ENCODE measurements at regions not wholly inside any gene's neighbourhood (a gene's known extent, or its start where the extent isn't known, plus 50 kb on each side); places are given as distances from the start of the nearest gene placed in this dataset.

- no peak for FAIRE-seq
- no peak for DNase-seq (ENCODE audit: low spot score in 2 of 2)
These were observed 50.4 kb downstream of the RTL9 start for GRCh38 chrX:110408949-110409588.

GRCh38 chrX:110409925-110410324 lies 51.3 kb downstream of the RTL9 start:
- no peak for DNase-seq (ENCODE audit: low spot score in 2 of 2)
- FAIRE-seq = no peak

- no peak for DNase-seq (ENCODE audit: low spot score in 2 of 2)
- FAIRE-seq = no peak
These were observed 52.0 kb downstream of the RTL9 start for GRCh38 chrX:110410603-110411002.

GRCh38 chrX:110412971-110413726 lies 54.5 kb downstream of the RTL9 start:
- no peak for FAIRE-seq
- DNase-seq (ENCODE audit: low spot score in 2 of 2) = peak; percentile 11 to 33

GRCh38 chrX:110413727-110414124 lies 55.1 kb downstream of the RTL9 start:
- FAIRE-seq = no peak

GRCh38 chrX:110414273-110414672 lies 55.6 kb downstream of the RTL9 start:
- FAIRE-seq (no peak), DNase-seq (ENCODE audit: low spot score in 2 of 2) (no peak)

More at GRCh38 chrX:110413727-110414124, 55.1 kb downstream of the RTL9 start:
- DNase-seq (ENCODE audit: low spot score in 2 of 2) = no peak

- FAIRE-seq (no peak), DNase-seq (ENCODE audit: low spot score in 2 of 2) (no peak)
These were observed 56.2 kb downstream of the RTL9 start for GRCh38 chrX:110414679-110415439.

GRCh38 chrX:110415440-110416170 lies 57.0 kb downstream of the RTL9 start:
- FAIRE-seq (no peak), DNase-seq (ENCODE audit: low spot score in 2 of 2) (no peak)

GRCh38 chrX:110417128-110417527 lies 58.5 kb downstream of the RTL9 start:
- DNase-seq (ENCODE audit: low spot score in 2 of 2) (no peak), FAIRE-seq (no peak)

GRCh38 chrX:110418316-110419235 lies 59.9 kb downstream of the RTL9 start:
- no peak for DNase-seq (ENCODE audit: low spot score in 2 of 2)
- FAIRE-seq = no peak

GRCh38 chrX:110419512-110419911 lies 60.9 kb downstream of the RTL9 start:
- FAIRE-seq (no peak), DNase-seq (ENCODE audit: low spot score in 2 of 2) (no peak)

GRCh38 chrX:110420771-110421499 lies 62.3 kb downstream of the RTL9 start:
- FAIRE-seq (no peak), DNase-seq (ENCODE audit: low spot score in 2 of 2) (no peak)

- DNase-seq (ENCODE audit: low spot score in 2 of 2) = no peak
- FAIRE-seq = no peak
These were observed 63.1 kb downstream of the RTL9 start for GRCh38 chrX:110421500-110422455.

- DNase-seq (ENCODE audit: low spot score in 2 of 2) = no peak
- no peak for FAIRE-seq
These were observed 66.8 kb downstream of the RTL9 start for GRCh38 chrX:110425222-110426154.

- FAIRE-seq = no peak
- no peak for DNase-seq (ENCODE audit: low spot score in 2 of 2)
These were observed 67.5 kb downstream of the RTL9 start for GRCh38 chrX:110426155-110426504.

- no peak for DNase-seq (ENCODE audit: low spot score in 2 of 2)
- no peak for FAIRE-seq
These were observed 68.4 kb downstream of the RTL9 start for GRCh38 chrX:110427076-110427475.

GRCh38 chrX:110428144-110428543 lies 69.5 kb downstream of the RTL9 start:
- no peak for DNase-seq (ENCODE audit: low spot score in 2 of 2)
- no peak for FAIRE-seq
